ENCODE measurements at regions not wholly inside any gene's neighbourhood (a gene's known extent, or its start where the extent isn't known, plus 50 kb on each side); places are given as distances from the start of the nearest gene placed in this dataset.

DNA sequence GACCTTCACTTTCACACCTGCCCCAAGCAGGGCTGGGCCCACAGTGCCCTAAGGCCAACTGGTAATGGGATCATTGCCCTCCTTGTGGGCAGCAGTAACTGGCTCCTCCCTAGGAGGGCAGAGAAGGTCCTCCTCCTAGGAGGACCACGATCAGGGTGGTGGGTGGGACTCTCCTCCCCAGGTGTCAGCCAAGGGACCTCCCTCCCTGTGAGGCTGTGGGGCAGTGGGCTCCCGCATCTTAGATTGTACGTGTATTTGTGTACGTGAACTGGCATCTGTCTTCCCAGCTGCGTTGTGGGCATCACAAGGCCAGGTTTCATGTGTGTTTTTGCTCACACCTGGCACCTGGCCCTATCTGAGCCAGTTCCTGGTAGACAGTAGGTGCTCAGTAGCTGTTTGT, 111.8 kb downstream of the SOX1 start:
- TF ChIP-seq EZH2 (IDR thresholded peaks at IDR 0.05) (no peak), ELF1 (IDR thresholded peaks at IDR 0.05; ENCODE audit: borderline replicate concordance, low read depth) (no peak), EZH2phosphoT487 (IDR thresholded peaks at IDR 0.05; ENCODE audit: borderline replicate concordance) (no peak), JUND (IDR thresholded peaks at IDR 0.05) (no peak)
